Uterus (tissue), 2 donors: ENCODE measurements at regions not wholly inside any gene's neighbourhood (a gene's known extent, or its start where the extent isn't known, plus 50 kb on each side); places are given as distances from the start of the nearest gene placed in this dataset.

ENCODE experiments used
- CTCF ChIP-seq, 4 experiments: fragments of 200-600 bp in 2 of 4; fragments of 450-650 bp in 2 of 4; sonication (generic) in 2 of 4; IDR thresholded peaks; one replicate each; pipeline ENCODE4 v1.5.1; 2016 to 2019; ENCODE audit warnings: antibody characterized with exemption in 4 of 4, mild to moderate bottlenecking in 2 of 4, moderate library complexity in 1 of 4
- POLR2A ChIP-seq, 2 donors: fragments of 450-650 bp; IDR thresholded peaks; one replicate each; pipeline ENCODE4 v1.6.1; 2016; ENCODE audit warnings: antibody characterized with exemption in 2 of 2, mild to moderate bottlenecking in 1 of 2, moderate library complexity in 1 of 2

GRCh38 chr6:14328163-14328562 lies 210.6 kb downstream of the CD83 start:
- no peak for TF ChIP-seq CTCF (IDR thresholded peaks at IDR 0.05)
- no peak for TF ChIP-seq POLR2A (IDR thresholded peaks at IDR 0.05)
